C4-2B (cell line): ENCODE measurements at regions not wholly inside any gene's neighbourhood (a gene's known extent, or its start where the extent isn't known, plus 50 kb on each side); places are given as distances from the start of the nearest gene placed in this dataset.

ENCODE experiments used
- ZFX ChIP-seq: fragments of 450-650 bp; IDR thresholded peaks from 2 replicates; pipeline ENCODE4 v1.6.1; 2017
- TF ChIP-seq, protein P1 (sequence below): fragments of 450-650 bp; conservative IDR thresholded peaks from 2 replicates; pipeline ENCODE4 v1.5.1; 2017; ENCODE audit warnings: mild to moderate bottlenecking

DNA sequence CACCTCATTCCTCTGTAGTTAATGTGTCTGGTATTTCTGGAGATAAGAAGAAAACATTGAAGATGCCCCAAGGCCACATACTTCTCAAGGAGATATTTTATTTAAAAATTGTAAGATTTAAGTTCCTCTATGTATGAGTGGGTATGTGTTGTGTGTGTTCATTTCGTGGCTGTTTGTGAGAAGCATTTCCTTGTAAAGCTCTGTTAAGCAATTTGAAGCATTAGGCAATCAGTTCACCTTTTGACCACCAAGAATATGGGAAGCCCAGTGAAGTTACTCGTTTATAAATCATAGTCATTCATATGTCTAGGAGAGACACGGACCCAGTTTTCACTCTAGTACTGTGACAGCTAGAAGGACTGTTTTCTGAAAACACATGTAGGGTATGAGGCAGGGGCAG is 717.6 kb upstream of the MAP3K7 start:
- TF ChIP-seq, protein P1, sequence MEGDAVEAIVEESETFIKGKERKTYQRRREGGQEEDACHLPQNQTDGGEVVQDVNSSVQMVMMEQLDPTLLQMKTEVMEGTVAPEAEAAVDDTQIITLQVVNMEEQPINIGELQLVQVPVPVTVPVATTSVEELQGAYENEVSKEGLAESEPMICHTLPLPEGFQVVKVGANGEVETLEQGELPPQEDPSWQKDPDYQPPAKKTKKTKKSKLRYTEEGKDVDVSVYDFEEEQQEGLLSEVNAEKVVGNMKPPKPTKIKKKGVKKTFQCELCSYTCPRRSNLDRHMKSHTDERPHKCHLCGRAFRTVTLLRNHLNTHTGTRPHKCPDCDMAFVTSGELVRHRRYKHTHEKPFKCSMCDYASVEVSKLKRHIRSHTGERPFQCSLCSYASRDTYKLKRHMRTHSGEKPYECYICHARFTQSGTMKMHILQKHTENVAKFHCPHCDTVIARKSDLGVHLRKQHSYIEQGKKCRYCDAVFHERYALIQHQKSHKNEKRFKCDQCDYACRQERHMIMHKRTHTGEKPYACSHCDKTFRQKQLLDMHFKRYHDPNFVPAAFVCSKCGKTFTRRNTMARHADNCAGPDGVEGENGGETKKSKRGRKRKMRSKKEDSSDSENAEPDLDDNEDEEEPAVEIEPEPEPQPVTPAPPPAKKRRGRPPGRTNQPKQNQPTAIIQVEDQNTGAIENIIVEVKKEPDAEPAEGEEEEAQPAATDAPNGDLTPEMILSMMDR = no peak
- TF ChIP-seq ZFX = no peak
